ENCODE measurements at regions not wholly inside any gene's neighbourhood (a gene's known extent, or its start where the extent isn't known, plus 50 kb on each side); places are given as distances from the start of the nearest gene placed in this dataset.

DNA sequence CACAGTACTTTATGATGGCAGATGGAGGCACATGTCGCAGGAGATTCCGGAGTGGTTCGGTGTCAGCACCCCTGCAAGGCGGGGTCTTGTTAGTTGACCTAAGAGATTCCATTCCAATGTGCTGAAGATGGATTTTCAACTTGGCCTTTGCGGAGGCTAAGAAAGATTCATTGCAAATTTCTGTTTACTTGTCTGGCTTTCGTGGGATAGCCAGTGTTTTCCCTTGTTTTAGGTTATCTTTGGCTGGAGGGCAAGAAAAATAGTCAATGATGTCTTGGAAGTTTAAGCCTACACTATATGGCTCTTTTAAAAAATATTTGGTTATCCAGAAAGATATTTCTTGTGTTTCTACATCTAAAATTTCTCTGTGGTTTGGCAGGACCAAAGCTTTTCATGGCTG lies 123.6 kb upstream of the PTCH1 start:
- Histone ChIP-seq H3K4me2 (ENCODE audit: insufficient read depth, low read length, poor library complexity, severe bottlenecking) (no peak overlapping the region), H2BK12ac (ENCODE audit: low read length) (no peak overlapping the region), H3K23ac (ENCODE audit: low read depth, low read length, poor library complexity) (no peak overlapping the region), H2AK5ac (ENCODE audit: low read depth, low read length) (no peak overlapping the region), H4K91ac (ENCODE audit: low read depth, low read length, poor library complexity) (no peak overlapping the region), H3K36me3 (replicated peaks in 1 of 2; ENCODE audit: control insufficient read depth in 2 of 2, insufficient read depth in 2 of 2, low read length in 2 of 2) (no peaks in the 10 kb centered on the region), H3K18ac (ENCODE audit: low read length) (no peak overlapping the region), H3K4ac (ENCODE audit: low read length) (no peak overlapping the region), H3K79me1 (ENCODE audit: low read depth, low read length) (no peaks in the 10 kb centered on the region), H2AFZ (ENCODE audit: low read length) (no peak overlapping the region), H3K4me1 (ENCODE audit: control insufficient read depth in 2 of 2, insufficient read depth in 1 of 2, low read depth in 1 of 2, low read length in 2 of 2) (no peaks in the 10 kb centered on the region), H2BK120ac (ENCODE audit: low read depth, low read length) (no peak overlapping the region), H3K14ac (ENCODE audit: low read length) (no peak overlapping the region), H3K27me3 (ENCODE audit: control insufficient read depth in 3 of 3, insufficient read depth in 3 of 3, low read depth in 1 of 3, low read length in 3 of 3) (no peaks in the 10 kb centered on the region), H3K9me3 (replicated peaks in 1 of 2; ENCODE audit: control insufficient read depth in 2 of 2, insufficient read depth in 1 of 2, low read depth in 1 of 2, low read length in 2 of 2) (peaks cover 0 to 4% of the 10 kb centered on the region in 2 donors), H3K9ac (ENCODE audit: low read depth, low read length, poor library complexity) (no peak overlapping the region), H2BK15ac (ENCODE audit: low read length) (no peak overlapping the region), H2BK5ac (ENCODE audit: low read length) (no peak overlapping the region), H3K27ac (replicated peaks; ENCODE audit: low read length) (no peak overlapping the region), H4K8ac (ENCODE audit: low read depth, low read length) (no peak overlapping the region), H3K4me3 (ENCODE audit: low read length in 2 of 2) (no peak overlapping the region)
- no peak for DNase-seq (ENCODE audit: low spot score)
- WGBS, 2 donors (ENCODE audit: extremely low coverage in 2 of 2, insufficient read length in 2 of 2, insufficient replicate concordance in 1 of 2) = no CpG with 5 or more reads among the region's 6 CpGs

DNA sequence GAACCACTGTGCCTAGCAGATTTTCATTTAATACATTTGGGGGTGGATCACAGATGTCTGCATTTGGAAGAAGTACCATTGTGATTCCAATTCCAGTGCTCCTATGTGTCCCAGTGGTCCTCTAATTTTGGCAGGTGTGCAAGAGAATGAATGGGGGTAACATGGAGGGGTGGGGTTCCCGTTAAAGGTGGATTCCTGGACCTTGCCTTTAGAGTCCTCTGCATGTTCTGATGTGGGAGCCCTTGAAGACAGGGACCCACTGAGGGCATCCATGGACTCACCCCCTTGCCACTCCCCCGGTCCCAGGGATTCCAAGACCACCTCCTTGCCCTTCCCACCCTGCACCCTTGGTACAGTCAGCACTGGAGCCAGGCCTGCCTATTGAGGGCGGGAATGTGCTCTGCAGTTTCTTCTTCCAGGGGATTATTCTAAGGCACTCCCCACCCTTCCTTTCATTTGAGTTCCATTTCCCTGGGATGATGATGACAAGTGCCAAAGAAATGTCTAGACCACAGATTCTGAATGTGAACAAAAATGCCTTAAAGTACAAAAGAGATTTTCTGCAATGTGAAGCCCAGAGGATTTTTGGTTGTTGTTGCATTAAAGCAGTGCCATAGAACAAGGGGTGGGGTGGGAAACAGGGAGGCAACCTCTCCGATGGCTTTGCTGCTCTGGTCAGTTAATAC lies 119.4 kb upstream of the PTCH1 start:
- Histone ChIP-seq H3K9me3 (replicated peaks in 1 of 2; ENCODE audit: control insufficient read depth in 2 of 2, insufficient read depth in 1 of 2, low read depth in 1 of 2, low read length in 2 of 2) (peaks cover 0 to 4% of the 10 kb centered on the region in 2 donors), H2BK15ac (ENCODE audit: low read length) (peak overlapping the region; percentile 6), H3K4me1 (ENCODE audit: control insufficient read depth in 2 of 2, insufficient read depth in 1 of 2, low read depth in 1 of 2, low read length in 2 of 2) (peaks cover 0 to 6% of the 10 kb centered on the region in 2 donors), H3K18ac (ENCODE audit: low read length) (peak overlapping the region; percentile 4), H2AFZ (ENCODE audit: low read length) (no peak overlapping the region), H4K8ac (ENCODE audit: low read depth, low read length) (no peak overlapping the region), H3K79me1 (ENCODE audit: low read depth, low read length) (no peaks in the 10 kb centered on the region), H3K4me2 (ENCODE audit: insufficient read depth, low read length, poor library complexity, severe bottlenecking) (no peak overlapping the region), H2AK5ac (ENCODE audit: low read depth, low read length) (no peak overlapping the region), H3K4ac (ENCODE audit: low read length) (no peak overlapping the region), H3K23ac (ENCODE audit: low read depth, low read length, poor library complexity) (no peak overlapping the region), H3K4me3 (ENCODE audit: low read length in 2 of 2) (no peak overlapping the region), H3K36me3 (replicated peaks in 1 of 2; ENCODE audit: control insufficient read depth in 2 of 2, insufficient read depth in 2 of 2, low read length in 2 of 2) (no peaks in the 10 kb centered on the region), H3K27me3 (ENCODE audit: control insufficient read depth in 3 of 3, insufficient read depth in 3 of 3, low read depth in 1 of 3, low read length in 3 of 3) (peaks cover 0 to 4% (median 0%) of the 10 kb centered on the region in 3 experiments), H4K91ac (ENCODE audit: low read depth, low read length, poor library complexity) (no peak overlapping the region), H3K27ac (replicated peaks; ENCODE audit: low read length) (no peak overlapping the region), H3K14ac (ENCODE audit: low read length) (no peak overlapping the region), H2BK12ac (ENCODE audit: low read length) (no peak overlapping the region), H2BK5ac (ENCODE audit: low read length) (no peak overlapping the region), H2BK120ac (ENCODE audit: low read depth, low read length) (no peak overlapping the region), H3K9ac (ENCODE audit: low read depth, low read length, poor library complexity) (no peak overlapping the region)
- no CpG with 5 or more reads among the region's 4 CpGs for WGBS, 2 donors (ENCODE audit: extremely low coverage in 2 of 2, insufficient read length in 2 of 2, insufficient replicate concordance in 1 of 2)
- DNase-seq (ENCODE audit: low spot score) = no peak

DNA sequence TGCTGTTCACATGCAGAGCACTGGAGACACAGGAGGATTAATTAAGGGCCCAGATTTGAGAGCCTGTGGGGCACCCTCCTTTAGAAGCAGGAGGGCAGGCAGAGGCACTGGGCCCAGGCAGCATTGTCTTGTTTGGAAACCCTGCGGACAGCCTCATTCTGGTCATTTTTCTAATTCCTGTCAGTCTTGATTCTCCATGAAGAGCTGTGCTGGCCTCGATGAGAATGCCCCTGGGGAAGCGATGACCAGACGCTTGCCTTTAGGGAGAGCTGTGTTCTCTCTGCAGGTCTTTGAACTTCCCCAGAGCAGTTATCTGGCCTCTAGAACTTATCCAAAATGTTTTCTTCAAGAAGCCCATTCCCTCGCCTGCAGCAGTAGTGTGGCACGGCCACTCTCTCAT lies 117.8 kb upstream of the PTCH1 start:
- no peak overlapping the region for H3K4ac ChIP-seq (ENCODE audit: low read length)
- H3K4me2 ChIP-seq (ENCODE audit: insufficient read depth, low read length, poor library complexity, severe bottlenecking) = no peak overlapping the region
- peaks cover 0 to 4% (median 0%) of the 10 kb centered on the region in 3 experiments for H3K27me3 ChIP-seq (ENCODE audit: control insufficient read depth in 3 of 3, insufficient read depth in 3 of 3, low read depth in 1 of 3, low read length in 3 of 3)
- H3K9ac ChIP-seq (ENCODE audit: low read depth, low read length, poor library complexity) = no peak overlapping the region
- H3K36me3 ChIP-seq (replicated peaks in 1 of 2; ENCODE audit: control insufficient read depth in 2 of 2, insufficient read depth in 2 of 2, low read length in 2 of 2) = no peaks in the 10 kb centered on the region
- WGBS, 2 donors (ENCODE audit: extremely low coverage in 2 of 2, insufficient read length in 2 of 2, insufficient replicate concordance in 1 of 2) = no CpG with 5 or more reads among the region's 6 CpGs
- peaks cover 0 to 4% of the 10 kb centered on the region in 2 donors for H3K9me3 ChIP-seq (replicated peaks in 1 of 2; ENCODE audit: control insufficient read depth in 2 of 2, insufficient read depth in 1 of 2, low read depth in 1 of 2, low read length in 2 of 2)
- no peaks in the 10 kb centered on the region for H3K79me1 ChIP-seq (ENCODE audit: low read depth, low read length)
- H4K91ac ChIP-seq (ENCODE audit: low read depth, low read length, poor library complexity) = no peak overlapping the region
- DNase-seq (ENCODE audit: low spot score) = no peak
- no peak overlapping the region for H3K14ac ChIP-seq (ENCODE audit: low read length)
- H3K4me3 ChIP-seq (ENCODE audit: low read length in 2 of 2) = no peak overlapping the region
- no peak overlapping the region for H2AK5ac ChIP-seq (ENCODE audit: low read depth, low read length)
- H4K8ac ChIP-seq (ENCODE audit: low read depth, low read length) = no peak overlapping the region
- no peak overlapping the region for H2BK5ac ChIP-seq (ENCODE audit: low read length)
- H2BK120ac ChIP-seq (ENCODE audit: low read depth, low read length) = no peak overlapping the region
- H2AFZ ChIP-seq (ENCODE audit: low read length) = peak overlapping the region; percentile 20
- H3K18ac ChIP-seq (ENCODE audit: low read length) = no peak overlapping the region
- no peak overlapping the region for H2BK15ac ChIP-seq (ENCODE audit: low read length)
- H2BK12ac ChIP-seq (ENCODE audit: low read length) = no peak overlapping the region
- no peak overlapping the region for H3K27ac ChIP-seq (replicated peaks; ENCODE audit: low read length)
- H3K4me1 ChIP-seq (ENCODE audit: control insufficient read depth in 2 of 2, insufficient read depth in 1 of 2, low read depth in 1 of 2, low read length in 2 of 2) = peaks cover 0 to 6% of the 10 kb centered on the region in 2 donors
- no peak overlapping the region for H3K23ac ChIP-seq (ENCODE audit: low read depth, low read length, poor library complexity)

DNA sequence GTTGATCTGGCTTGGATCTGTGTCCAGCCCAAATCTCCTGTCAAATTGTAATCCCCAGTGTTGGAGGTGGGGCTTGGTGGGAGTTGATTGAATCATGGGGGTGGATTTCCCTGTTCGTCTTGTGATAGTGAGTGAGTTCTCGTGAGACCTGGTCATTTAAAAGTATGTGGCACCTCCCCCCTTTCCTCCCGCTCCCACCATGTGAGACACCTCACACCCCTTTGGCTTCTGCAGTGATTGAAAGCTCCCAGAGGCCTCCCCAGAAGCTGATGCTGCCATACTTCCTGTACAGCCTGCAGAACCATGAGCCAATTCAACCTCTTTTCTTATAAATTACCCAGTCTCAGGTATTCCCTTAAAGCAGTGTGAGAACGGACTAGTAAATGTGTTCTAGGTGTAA lies 117.3 kb upstream of the PTCH1 start:
- Histone ChIP-seq H3K4me2 (ENCODE audit: insufficient read depth, low read length, poor library complexity, severe bottlenecking) (no peak overlapping the region), H4K91ac (ENCODE audit: low read depth, low read length, poor library complexity) (no peak overlapping the region), H2BK12ac (ENCODE audit: low read length) (no peak overlapping the region), H2BK120ac (ENCODE audit: low read depth, low read length) (no peak overlapping the region), H2AK5ac (ENCODE audit: low read depth, low read length) (no peak overlapping the region), H3K79me1 (ENCODE audit: low read depth, low read length) (no peaks in the 10 kb centered on the region), H4K8ac (ENCODE audit: low read depth, low read length) (no peak overlapping the region), H3K14ac (ENCODE audit: low read length) (no peak overlapping the region), H3K4me1 (ENCODE audit: control insufficient read depth in 2 of 2, insufficient read depth in 1 of 2, low read depth in 1 of 2, low read length in 2 of 2) (peaks cover 0 to 6% of the 10 kb centered on the region in 2 donors), H3K36me3 (replicated peaks in 1 of 2; ENCODE audit: control insufficient read depth in 2 of 2, insufficient read depth in 2 of 2, low read length in 2 of 2) (no peaks in the 10 kb centered on the region), H3K18ac (ENCODE audit: low read length) (no peak overlapping the region), H3K9me3 (replicated peaks in 1 of 2; ENCODE audit: control insufficient read depth in 2 of 2, insufficient read depth in 1 of 2, low read depth in 1 of 2, low read length in 2 of 2) (peaks cover 0 to 4% of the 10 kb centered on the region in 2 donors), H2AFZ (ENCODE audit: low read length) (peak overlapping the region; percentile 20), H3K27ac (replicated peaks; ENCODE audit: low read length) (no peak overlapping the region), H3K9ac (ENCODE audit: low read depth, low read length, poor library complexity) (no peak overlapping the region), H3K4ac (ENCODE audit: low read length) (no peak overlapping the region), H2BK5ac (ENCODE audit: low read length) (no peak overlapping the region), H3K23ac (ENCODE audit: low read depth, low read length, poor library complexity) (no peak overlapping the region), H3K4me3 (ENCODE audit: low read length in 2 of 2) (no peak overlapping the region), H3K27me3 (ENCODE audit: control insufficient read depth in 3 of 3, insufficient read depth in 3 of 3, low read depth in 1 of 3, low read length in 3 of 3) (peaks cover 0 to 4% (median 0%) of the 10 kb centered on the region in 3 experiments), H2BK15ac (ENCODE audit: low read length) (no peak overlapping the region)
- WGBS, 2 donors (ENCODE audit: extremely low coverage in 2 of 2, insufficient read length in 2 of 2, insufficient replicate concordance in 1 of 2) = no CpG with 5 or more reads among the region's 4 CpGs
- DNase-seq (ENCODE audit: low spot score) = no peak
